Posterior cingulate gyrus (tissue), 11 donors: ENCODE measurements at regions not wholly inside any gene's neighbourhood (a gene's known extent, or its start where the extent isn't known, plus 50 kb on each side); places are given as distances from the start of the nearest gene placed in this dataset.
A peak's percentile ranks its signal among the peaks of the same experiment; 100 is the strongest.

ENCODE experiments used
- DNase-seq, 10 donors: peaks; one replicate each; pipeline versions ENCODE4 v3.0.0 to v3.0.0-alpha.2; 2020 to 2021; ENCODE audit warnings: mixed read lengths in 3 of 10
- intact Hi-C: fragments of 100-400 bp; cut with DNase I; formaldehyde crosslinking; loops from one replicate; pipeline ENCODE4 v1.15.1; 2023

- intact Hi-C loops = no loop called here
- DNase-seq = no peak
These were observed 164.3 kb downstream of the NTMT2 start for GRCh38 chr1:170310014-170310405.

GRCh38 chr1:170310951-170311350 is 165.2 kb downstream of the NTMT2 start:
- intact Hi-C loops = no loop called here
- no peak for DNase-seq

- intact Hi-C loops = no loop called here
- no peak for DNase-seq
These were observed 167.5 kb downstream of the NTMT2 start for GRCh38 chr1:170313306-170313705.

GRCh38 chr1:170316270-170316669 is 170.5 kb downstream of the NTMT2 start:
- peak in 2 of 10 donors; percentile 41 to 63 for DNase-seq
- intact Hi-C loops = no loop called here

GRCh38 chr1:170318141-170318540 is 172.4 kb downstream of the NTMT2 start:
- intact Hi-C loops = no loop called here
- DNase-seq = no peak

- no peak for DNase-seq
- intact Hi-C loops = no loop called here
These were observed 173.0 kb downstream of the NTMT2 start for GRCh38 chr1:170318736-170319135.

GRCh38 chr1:170321113-170321512 is 175.4 kb downstream of the NTMT2 start:
- intact Hi-C loops = no loop called here
- DNase-seq = no peak

- DNase-seq = no peak
- intact Hi-C loops = no loop called here
These were observed 180.4 kb downstream of the NTMT2 start for GRCh38 chr1:170326186-170326585.

GRCh38 chr1:170332801-170333200 is 187.0 kb downstream of the NTMT2 start:
- DNase-seq = no peak
- intact Hi-C loops = no loop called here

- DNase-seq = no peak
- intact Hi-C loops = no loop called here
These were observed 191.7 kb downstream of the NTMT2 start for GRCh38 chr1:170337413-170337994.

- intact Hi-C loops = no loop called here
- no peak for DNase-seq
These were observed 192.4 kb upstream of the GORAB start for GRCh38 chr1:170339534-170339933.

- intact Hi-C loops = no loop called here
- no peak for DNase-seq
These were observed 191.7 kb upstream of the GORAB start for GRCh38 chr1:170340308-170340707.

- DNase-seq = no peak
- intact Hi-C loops = no loop called here
These were observed 180.5 kb upstream of the GORAB start for GRCh38 chr1:170351366-170351946.

GRCh38 chr1:170354246-170354645 is 177.7 kb upstream of the GORAB start:
- intact Hi-C loops = no loop called here
- DNase-seq = no peak

GRCh38 chr1:170354690-170355089 is 177.3 kb upstream of the GORAB start:
- no peak for DNase-seq

GRCh38 chr1:170355267-170355801 is 176.6 kb upstream of the GORAB start:
- DNase-seq = no peak
- intact Hi-C loops = no loop called here

More at GRCh38 chr1:170354690-170355089, 177.3 kb upstream of the GORAB start:
- intact Hi-C loops = no loop called here

GRCh38 chr1:170356585-170356984 is 175.4 kb upstream of the GORAB start:
- intact Hi-C loops = no loop called here
- DNase-seq = no peak

- intact Hi-C loops = no loop called here
- no peak for DNase-seq
These were observed 174.2 kb upstream of the GORAB start for GRCh38 chr1:170357750-170358149.

- DNase-seq = no peak
- intact Hi-C loops = no loop called here
These were observed 171.4 kb upstream of the GORAB start for GRCh38 chr1:170360601-170361000.

GRCh38 chr1:170365331-170365730 is 166.6 kb upstream of the GORAB start:
- intact Hi-C loops = no loop called here
- no peak for DNase-seq

GRCh38 chr1:170366980-170367379 is 165.0 kb upstream of the GORAB start:
- peak in 1 of 10 donors; percentile 53 for DNase-seq
- intact Hi-C loops = no loop called here

- DNase-seq = no peak
- intact Hi-C loops = no loop called here
These were observed 164.4 kb upstream of the GORAB start for GRCh38 chr1:170367615-170368014.
